HG03039 (cell line): ENCODE measurements at regions not wholly inside any gene's neighbourhood (a gene's known extent, or its start where the extent isn't known, plus 50 kb on each side); places are given as distances from the start of the nearest gene placed in this dataset.

Experiments
- ATAC-seq: cut with Tn5 transposase; IDR thresholded peaks from one replicate; pipeline ENCODE4 v1.9.1; 2021; ENCODE audit warnings: mild to moderate bottlenecking, moderate library complexity; ENCODE audit not compliant: unreplicated experiment

DNA sequence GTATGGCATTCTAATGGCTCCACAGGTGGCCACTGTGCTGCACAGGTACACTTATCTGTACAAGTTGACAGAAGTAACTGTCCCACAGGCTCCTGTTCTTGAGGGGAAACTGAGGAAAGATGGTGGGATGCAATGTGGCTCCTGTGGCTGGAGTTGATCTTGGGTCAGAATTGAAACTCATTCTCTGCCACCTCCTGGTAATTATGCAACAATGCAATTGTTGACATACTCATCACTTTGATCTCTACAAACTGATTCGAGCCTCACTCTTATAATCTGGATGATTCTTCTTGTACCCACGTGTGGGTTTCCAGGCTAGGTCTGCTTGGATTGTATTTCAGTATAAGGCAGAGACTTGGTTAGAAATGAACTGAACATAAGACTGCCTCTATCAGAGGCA, 148.8 kb downstream of the CCNG2 start:
- no peak for ATAC-seq

DNA sequence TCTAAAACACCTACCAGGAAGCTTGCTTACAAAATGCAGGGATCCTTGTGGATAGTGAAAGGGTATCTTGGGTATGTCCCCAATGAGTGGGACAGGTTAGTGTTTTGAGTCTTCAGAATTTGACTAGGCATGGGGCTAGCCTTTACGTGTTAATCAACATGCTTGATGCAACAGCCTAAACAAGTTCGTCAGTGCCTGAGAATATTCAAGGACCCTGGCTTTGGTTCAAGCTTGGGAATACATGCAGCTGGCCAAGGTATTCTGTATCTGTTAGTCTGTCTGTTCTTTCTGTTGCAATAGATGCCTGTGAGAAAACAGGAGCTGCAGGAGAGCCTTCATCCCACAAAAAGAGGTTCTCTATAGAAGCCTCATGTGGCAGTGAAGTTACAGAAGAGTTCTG, 149.5 kb downstream of the CCNG2 start:
- ATAC-seq, result no peak

DNA sequence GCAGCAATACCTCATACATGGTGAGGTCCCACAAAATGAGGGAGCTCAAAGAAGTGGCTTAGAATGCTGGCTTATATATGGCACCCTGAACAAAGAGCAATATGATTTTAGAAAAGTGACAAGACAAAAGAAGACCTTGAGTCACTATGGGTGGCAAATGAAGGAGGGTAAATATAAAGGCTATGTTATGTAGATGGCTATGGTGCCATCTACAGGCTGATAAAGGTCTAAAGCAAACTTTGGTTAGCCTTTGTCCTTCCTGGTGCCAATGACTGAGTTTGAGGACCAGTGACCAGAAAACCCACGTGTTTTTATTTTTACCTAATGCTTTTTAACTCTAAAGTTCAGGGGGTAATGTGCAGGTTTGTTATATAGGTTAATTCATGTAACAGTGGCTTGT, 151.8 kb downstream of the CCNG2 start:
- no peak for ATAC-seq

DNA sequence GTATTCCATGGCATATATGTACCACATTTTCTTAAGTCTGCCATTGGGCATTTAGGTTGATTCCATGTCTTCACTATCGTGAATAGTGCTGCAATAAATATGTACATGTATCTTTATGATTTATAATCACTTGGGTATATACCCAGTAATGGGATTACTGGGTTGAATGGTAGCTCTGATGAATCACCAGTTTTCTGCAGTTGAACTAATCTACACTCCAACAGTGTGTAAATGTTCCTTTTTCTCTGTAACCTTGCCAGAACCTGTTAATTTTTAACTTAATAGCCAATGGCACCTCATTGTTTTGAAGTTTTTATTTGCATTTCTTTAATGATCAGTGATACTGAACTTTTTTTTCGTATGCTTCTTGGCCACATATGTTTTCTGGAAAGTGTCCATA, 152.5 kb downstream of the CCNG2 start:
- no peak for ATAC-seq

DNA sequence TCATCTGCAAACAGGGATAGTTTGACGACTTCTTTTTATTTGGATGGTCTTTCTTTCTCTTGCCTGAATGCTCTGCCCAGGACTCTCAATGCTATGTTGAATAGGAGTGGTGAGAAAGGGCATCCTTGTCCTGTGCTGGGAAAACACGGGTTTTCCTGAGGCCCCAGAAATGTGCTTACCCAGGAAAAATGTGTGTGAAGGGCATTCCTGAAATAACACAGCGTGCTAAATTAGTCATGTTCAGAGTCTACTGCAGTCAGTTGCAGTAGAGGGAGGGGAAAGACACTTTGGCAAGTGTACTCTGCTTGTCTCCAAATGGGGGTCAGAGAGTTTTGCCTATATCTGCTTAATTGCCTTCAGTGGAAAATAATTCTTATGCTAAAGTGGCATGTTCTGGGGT, 153.9 kb downstream of the CCNG2 start:
- ATAC-seq, result no peak

DNA sequence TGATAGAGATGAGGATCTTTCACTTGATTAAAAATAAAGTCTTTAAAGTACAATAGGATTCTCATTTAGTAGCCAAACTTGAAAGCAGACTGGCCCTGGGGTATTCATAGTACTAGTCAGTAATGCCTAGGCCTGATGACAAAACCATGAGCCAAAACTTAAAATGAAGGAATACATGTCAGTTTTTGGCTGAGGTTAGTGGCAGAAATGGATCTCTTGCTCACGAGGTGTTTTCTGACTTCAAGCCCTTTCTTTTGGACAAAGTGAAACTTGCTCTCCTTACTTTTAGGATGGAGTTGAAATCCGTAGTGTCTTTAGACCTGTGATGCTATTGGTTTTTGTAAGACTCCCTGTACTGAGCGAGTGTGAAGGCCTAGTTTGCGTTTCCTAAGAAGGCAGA, 157.7 kb downstream of the CCNG2 start:
- ATAC-seq, result no peak

DNA sequence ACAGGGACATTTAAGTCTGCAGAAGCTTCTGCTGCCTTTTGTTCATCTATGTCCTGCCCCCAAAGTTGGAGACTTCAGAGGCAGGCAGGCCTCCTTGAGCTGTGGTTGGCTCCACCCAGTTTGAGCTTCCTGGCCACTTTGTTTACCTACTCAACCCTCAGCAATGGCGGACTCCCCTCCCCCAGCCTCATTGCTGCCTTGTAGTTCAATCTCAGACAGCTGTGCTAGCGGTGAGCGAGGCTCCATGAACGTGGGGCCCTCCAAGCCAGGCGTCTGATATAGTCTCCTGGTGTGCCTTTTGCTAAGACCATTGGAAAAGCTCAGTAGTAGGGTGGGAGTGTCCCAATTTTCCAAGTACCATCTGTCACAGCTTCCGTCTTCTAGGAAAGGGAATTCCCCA, 170.1 kb downstream of the CCNG2 start:
- ATAC-seq, result no peak

DNA sequence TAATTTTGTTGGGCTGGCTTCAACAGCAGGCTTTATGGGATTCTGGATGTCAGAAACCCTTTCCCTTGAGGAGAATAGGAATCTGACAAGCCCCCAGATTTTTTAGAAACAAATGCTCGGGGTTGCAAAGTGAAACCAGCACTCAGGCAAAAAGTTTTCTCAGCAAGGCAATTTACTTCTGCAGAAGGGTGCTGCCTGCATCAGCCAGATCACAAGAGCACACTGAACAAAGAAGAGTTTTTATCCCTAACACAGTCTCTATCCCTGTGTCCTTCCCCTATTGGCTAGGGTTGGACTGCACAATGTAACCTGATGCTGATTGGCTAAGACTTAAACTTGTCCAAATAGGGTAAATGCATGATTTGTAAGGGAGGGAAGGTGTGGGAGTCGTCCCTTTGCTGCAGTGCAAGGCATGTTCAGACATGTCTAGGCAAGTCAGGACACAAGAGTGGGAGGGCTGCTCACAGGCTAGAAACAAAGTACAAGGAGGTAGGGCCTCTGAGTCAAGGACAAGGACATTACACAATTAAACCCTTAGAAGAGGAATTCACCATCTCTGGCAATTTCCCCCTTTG, 175.8 kb downstream of the CCNG2 start:
- no peak for ATAC-seq

DNA sequence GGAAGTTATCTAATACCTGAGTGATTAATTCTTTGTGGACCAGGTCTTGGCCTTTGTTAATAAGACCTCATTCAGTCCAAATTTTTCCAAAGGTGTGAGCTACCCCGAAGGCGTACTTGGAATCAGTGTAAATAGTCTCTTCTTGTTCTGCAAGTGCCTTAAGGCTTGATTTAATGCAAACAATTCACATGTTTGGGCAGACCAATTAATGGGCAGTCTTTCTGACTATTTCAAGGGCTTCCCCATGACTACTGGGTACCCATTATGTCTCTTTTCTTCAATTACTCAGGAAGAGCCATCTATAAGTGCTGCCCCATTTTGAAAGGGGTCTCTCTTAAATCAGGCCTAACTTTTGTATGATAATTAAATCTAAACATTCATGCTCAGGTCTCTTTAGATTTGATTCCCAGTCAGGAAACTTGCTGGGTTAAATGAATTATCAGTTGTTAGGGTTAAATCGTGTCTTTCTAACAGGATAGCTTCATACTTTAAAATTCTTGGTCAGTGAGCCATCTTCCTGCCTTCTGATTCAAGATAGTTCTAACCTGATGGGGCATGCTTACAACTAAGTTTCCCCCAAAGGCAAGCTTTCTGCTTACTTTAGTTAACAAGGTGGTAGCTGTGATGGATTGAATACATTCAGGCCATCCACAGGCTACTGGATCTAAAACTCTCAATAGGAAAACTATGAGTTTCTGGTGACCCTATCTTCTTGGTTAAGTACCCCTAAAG, 179.6 kb downstream of the CCNG2 start:
- ATAC-seq, result no peak

DNA sequence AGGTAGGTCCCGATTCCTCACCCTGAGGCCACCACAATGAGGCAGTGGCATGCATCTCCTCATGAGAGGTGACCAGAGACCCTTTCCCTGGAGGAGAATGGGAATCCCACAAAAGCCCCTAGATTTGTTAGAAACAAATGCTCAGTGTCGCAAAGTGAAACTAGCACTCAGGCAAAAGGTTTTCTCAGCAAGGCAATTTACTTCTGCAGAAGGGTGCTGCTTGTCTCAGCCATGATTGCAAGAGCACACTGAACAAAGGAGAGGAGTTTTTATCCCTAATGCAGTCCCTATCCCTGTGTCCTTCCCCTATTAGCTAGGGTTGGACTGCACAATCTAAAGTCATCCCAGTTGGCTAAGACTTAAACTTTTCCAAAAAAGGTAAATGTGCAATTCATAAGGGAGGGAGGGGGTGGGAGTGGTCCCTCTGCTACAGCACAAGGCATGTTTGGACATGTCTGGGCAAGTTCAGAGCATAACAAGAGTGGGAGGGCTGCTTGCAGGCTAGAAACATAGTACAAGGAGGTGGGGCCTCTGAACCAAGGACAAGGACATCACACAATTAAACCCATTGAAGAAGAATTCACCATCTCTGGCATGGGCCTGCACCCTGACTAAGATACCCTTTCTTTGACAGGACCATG, 185.3 kb downstream of the CCNG2 start:
- no peak for ATAC-seq

DNA sequence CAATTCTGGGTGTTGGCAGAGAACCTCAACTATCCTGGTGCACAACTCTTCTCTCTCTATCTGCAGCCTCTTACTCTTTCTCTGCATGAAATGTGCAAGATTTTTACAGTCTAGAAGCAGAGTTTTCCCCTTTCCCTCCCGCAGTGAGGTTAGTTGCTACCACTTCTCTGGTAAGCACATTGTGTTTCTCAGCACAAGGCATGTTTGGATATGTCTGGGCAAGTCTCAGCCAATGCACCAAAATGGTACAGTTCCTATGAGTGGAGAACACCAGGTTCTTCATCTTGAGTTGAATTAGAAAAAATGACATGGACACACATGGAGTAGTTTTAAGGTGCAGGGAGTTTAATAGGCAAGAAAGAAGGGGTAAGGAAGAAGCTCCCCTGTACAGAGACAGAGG, 187.0 kb downstream of the CCNG2 start:
- ATAC-seq, result no peak

DNA sequence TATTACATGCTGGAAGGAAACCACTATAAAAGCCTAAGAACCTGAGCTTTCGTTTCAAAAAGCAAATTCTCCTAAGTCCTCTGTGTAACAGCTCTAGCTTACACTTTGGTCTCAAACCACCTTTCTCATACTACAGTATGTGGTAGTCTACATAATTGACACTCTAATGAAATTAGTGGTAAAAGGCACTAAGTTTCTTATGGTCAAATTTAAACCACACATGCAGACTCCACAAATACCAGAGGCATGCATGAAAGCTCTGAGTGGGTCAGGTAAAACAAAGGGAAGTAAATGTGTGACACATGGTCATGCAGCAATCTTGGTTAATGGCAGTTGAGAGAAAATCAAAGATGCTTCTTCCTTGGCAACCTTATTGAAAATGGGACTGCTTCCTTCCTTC, 187.8 kb downstream of the CCNG2 start:
- ATAC-seq, result no peak

DNA sequence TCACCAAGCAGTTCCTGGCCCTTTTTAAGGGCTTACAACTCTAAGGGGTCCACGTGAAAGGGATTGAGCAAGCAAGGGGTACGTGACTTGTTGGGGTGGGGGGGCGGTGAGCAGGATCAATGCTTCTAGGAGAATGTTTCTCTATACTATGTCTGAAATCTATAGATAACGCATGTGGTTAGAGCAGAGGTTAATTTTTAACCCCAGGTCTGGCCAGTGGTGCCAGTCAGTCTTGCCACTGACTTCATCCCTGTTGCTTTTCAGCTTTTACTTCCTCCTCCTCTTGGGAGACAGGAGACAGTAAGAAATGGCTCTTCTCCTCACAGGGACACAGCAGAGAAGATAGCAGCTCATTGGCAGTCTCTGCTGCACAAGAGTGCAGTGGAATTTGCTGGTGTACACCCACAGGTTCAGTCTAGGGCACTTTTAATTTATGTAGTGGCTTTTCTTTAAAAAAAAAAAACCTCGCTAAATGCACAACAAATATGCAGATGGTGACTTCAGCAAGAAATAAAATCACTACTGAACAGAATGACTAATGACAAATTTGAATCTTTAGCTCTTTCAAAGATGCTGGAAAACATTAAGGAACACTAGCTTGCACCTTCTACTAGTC, 190.5 kb downstream of the CCNG2 start:
- ATAC-seq, result no peak

DNA sequence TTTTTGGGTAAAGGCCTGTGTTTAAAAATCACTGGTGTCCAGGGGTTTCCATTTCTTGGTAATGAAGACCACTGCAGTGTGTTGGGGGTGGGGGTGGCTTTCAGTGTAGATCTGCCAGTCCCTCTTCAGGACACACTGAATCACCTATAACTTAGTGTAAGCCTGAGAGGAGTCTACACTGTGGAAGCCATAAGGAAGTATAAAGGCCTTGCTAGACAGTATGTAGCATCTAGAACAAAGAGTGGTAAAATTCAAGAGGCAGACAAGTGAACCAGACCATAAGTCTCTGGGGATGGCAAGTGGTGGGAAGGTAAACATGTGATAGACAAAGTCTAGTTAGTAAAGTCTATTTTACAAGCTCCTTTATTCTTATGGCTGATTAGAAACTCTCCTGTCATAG, 191.8 kb downstream of the CCNG2 start:
- ATAC-seq, result no peak

DNA sequence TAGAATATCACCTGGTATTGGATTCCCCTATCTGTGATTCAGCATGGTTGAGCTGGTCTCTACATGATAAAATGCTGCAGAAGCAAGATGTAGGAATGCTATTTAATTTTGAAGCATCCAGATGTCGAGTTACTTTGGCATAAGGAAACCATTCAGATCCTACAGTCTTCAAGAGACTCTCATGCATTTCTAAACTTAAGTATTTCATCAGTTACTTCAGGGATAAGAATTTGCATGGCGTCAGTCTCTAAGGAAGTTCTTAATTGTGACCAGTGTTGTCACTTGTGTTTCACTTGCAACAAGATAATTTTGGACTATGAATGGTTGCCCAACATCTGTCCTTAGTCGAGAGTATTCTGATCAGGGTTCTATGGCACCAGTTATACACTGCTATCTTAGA, 192.4 kb downstream of the CCNG2 start:
- no peak for ATAC-seq

DNA sequence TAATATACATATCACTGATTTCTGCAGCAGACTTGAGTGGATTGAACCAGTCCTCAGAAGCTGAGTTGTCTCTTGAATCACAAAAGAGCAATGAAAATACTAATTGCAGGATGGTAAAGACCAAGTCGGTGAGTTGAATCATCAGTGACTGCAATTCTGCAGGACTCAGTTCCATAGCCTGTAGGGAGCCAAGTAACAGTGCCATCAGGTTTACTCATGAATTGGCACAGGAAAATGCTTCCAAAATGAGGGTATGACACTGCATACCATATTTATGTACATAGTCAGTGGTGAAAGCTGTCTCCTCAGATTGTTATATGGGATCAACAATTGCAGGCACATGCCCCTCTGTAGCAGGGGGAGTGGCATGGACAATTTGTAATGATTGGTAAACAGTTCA, 192.8 kb downstream of the CCNG2 start:
- ATAC-seq, result no peak

DNA sequence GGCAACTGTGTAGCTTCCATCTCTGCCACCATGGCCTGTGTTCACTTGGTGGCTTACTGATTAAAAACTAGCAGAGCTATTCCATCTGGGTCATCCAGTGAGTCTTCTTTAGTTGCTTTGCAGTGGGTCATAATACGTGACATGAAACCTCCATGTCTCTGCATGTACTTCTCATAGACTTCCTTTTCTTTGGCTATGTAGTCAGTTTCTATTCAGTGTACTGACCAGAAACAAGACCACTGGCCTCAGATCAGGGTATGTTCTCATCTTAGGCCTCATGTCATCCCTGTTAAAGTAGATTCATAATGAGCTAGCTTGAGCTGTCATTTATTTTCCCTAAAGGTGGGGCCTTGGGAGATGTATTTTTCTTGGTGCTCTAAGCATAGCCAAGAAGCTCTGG, 195.2 kb downstream of the CCNG2 start:
- ATAC-seq, result no peak

DNA sequence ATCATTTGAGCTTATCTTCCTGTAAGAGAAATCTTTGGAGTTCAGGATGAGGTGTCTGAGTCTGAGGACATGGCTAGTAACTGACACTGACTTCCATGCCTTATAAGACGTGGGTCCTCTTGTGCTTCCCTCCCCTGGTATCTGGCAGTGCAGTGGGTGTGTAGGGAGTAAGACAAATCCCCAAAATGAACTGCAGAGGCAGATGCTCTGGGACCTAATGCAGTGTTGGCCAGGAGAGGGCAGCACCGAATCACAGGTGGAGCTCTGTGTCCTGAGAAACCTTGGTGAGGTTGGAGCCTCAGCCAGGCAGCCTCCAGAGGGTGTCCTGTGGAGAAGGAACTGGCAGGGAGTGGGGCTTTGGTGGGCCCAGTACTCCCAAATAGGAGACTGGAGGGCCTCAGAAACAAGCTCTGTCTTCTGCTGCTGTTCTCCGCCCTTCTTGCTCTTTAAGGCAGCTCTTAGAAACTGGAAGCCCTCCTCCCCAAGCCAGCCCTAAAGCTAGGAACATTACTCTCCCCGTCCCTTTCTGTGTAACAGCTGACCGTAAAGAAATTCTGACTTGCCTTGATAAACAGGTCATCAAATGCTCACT, 196.8 kb downstream of the CCNG2 start:
- peak; percentile 67 for ATAC-seq

DNA sequence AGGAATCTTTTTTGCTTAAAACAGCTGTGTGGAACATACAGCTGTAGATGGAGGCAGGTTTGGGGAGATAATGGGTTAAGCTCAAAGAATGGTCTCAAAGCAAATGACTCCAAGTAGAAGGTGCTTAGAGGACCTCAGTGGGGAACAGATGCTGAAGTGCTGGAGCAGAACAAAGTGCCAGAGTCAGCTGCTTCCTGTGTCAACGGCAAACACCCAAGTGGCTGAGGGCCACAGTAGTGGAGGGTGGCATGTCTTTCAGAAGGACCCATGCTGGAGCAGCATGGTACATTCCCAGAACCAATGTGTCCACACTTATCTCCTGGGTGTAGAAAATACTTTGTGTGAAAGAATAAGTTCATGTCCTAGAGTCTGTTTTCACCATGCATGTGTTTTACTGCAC, 197.5 kb downstream of the CCNG2 start:
- no peak for ATAC-seq

DNA sequence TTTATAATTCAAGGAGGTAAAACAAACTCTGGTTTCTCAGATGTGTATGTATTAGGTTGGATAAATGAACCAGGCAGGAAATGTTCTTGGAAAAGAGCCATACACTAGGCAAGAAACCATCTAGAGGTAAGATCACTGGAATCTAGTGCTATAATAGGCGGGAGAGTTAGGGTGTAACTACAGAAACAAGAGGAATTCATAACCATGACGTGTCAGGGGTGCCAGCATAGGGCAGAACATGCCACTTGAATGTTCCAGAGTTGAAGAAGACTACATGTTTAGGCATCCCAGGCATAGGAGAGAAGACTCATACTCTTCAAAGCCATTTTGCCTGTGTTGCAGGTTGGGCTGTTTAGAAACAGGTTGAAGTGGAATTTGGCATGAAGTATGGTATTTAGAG, 198.7 kb downstream of the CCNG2 start:
- no peak for ATAC-seq

DNA sequence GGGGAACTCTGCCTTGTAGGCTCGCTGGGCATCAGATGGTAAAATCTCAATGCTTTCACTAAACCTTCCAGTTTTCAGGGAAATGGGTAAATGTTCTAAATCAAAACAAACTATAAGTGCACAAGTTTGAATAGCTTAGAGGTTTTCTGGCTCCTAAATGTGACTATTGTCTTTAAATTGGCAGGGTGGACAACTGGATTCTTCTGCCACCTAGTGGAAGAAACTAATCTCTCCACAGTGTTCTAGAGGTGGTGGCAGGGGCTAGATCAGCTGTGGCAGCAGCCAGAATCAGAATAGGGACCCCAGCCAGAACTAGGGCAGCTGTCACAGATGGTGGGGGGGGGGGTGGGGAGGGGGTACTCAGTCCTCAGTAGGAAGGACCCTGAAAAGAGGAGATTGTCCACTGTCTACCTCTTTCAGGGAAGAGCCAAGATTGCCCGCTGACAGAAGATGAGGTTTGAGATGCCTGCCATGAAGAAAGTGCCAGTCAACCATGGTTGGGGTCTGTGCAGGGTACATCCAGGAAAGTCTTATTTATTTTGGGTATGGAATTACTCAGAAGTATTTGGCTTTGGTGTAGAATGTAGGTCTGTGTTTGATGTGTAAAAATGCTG, 201.4 kb downstream of the CCNG2 start:
- no peak for ATAC-seq
